ENCODE measurements at regions not wholly inside any gene's neighbourhood (a gene's known extent, or its start where the extent isn't known, plus 50 kb on each side); places are given as distances from the start of the nearest gene placed in this dataset.

DNA sequence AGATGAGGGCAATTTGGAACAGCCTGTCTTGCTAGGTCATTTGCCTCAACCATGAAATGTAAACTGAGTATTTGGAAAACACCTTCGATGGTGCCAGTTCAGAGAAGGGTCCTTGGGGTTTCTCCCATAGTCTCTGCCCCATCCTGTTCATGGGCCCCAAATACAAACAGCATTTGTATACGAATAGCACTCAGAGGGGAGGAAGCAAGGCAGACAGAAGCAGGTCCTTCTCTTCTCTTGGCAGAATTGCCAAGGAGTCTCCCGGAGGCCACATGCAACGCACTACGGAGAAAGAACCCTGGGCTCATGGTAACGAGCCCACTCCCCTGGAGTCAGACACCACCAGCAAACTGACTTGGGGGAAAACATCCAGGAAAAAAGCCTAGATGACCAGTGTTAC, 162.1 kb downstream of the RAB11FIP2 start:
- TF ChIP-seq POLR2A (IDR thresholded peaks at IDR 0.05) (no peak), CTCF (IDR thresholded peaks at IDR 0.05) (no peak)
- no peaks in the 10 kb centered on the region for H3K4me1 ChIP-seq
- no peaks in the 10 kb centered on the region for H3K36me3 ChIP-seq
- H3K4me3 ChIP-seq = no peak overlapping the region
- H3K9me3 ChIP-seq = no peaks in the 10 kb centered on the region
- no peak for DNase-seq
- H3K27ac ChIP-seq = no peak overlapping the region
- 51 to 64% methylated on average over 4 to 6 of the region's 6 CpGs for WGBS, 2 donors
- intact Hi-C loops (cut with DNase I) = no loop called here
- peaks cover 0 to 12% (median 0%) of the 10 kb centered on the region in 4 donors for H3K27me3 ChIP-seq

- TF ChIP-seq CTCF (IDR thresholded peaks at IDR 0.05) = no peak
- no peak for TF ChIP-seq POLR2A (IDR thresholded peaks at IDR 0.05)
- peaks cover 0 to 10% (median 0%) of the 10 kb centered on the region in 4 donors for H3K27me3 ChIP-seq
- H3K9me3 ChIP-seq = no peaks in the 10 kb centered on the region
- DNase-seq = no peak
- no peak overlapping the region for H3K4me3 ChIP-seq
- H3K27ac ChIP-seq = no peak overlapping the region
- no peaks in the 10 kb centered on the region for H3K4me1 ChIP-seq
- no peaks in the 10 kb centered on the region for H3K36me3 ChIP-seq
- 53 to 56% methylated on average over 13 to 14 of the region's 14 CpGs for WGBS, 2 donors
- intact Hi-C loops (cut with DNase I) = no loop called here
These were observed 161.4 kb downstream of the RAB11FIP2 start for GRCh38 chr10:117885206-117885829.

DNA sequence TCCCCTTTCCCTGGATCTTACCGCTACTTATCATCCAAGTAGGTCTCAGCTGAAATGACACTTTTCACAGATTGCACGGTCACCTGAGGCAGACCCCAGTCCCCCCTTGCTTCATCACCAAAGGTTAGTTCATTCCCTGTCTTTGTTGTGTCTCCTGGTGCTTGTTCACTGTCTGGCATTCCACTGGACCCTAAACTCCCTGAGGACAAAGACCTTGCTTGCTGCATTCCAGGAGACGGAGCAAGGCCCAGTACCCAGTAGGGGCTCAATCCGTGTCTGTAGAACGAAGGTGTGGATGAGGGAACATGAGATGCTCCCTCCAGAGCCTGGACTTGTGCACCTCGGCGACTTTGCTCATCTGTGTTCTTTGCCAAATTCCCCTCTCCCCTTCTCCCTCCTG, 160.0 kb downstream of the RAB11FIP2 start:
- intact Hi-C loops (cut with DNase I) = no loop called here
- peaks cover 0 to 3% (median 0%) of the 10 kb centered on the region in 4 donors for H3K27me3 ChIP-seq
- TF ChIP-seq POLR2A (IDR thresholded peaks at IDR 0.05) (no peak), CTCF (IDR thresholded peaks at IDR 0.05) (no peak)

DNA sequence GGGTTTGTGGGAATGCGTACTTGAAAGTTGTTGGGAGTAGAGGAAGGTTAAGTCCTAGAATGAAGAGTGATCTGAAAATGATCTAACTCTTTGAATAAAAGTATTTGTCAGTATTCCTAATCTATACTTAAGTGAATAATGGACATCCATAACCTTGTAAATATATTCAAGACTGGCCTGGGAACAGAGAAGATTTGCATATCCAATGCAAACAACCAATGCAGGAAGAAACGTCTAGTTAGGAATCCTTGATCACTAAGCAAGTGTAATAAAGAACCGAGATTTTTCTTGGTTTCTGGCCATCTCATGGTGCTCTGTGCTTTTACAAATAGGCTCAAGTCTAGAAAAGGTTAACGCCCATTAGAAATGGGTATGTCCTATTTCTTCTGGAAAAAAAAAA, 157.1 kb downstream of the RAB11FIP2 start:
- DNase-seq = no peak
- Histone ChIP-seq H3K4me3 (no peak overlapping the region), H3K36me3 (no peaks in the 10 kb centered on the region), H3K27ac (no peak overlapping the region), H3K4me1 (no peaks in the 10 kb centered on the region), H3K27me3 (peaks cover 0 to 9% (median 0%) of the 10 kb centered on the region in 4 donors), H3K9me3 (no peaks in the 10 kb centered on the region)
- intact Hi-C loops (cut with DNase I) = no loop called here
- TF ChIP-seq CTCF (IDR thresholded peaks at IDR 0.05) = no peak
- TF ChIP-seq POLR2A (IDR thresholded peaks at IDR 0.05) = no peak
- 70 to 77% methylated on average over 4 of the region's 4 CpGs for WGBS, 2 donors

More for the DNA sequence above, 160.0 kb downstream of the RAB11FIP2 start:
- 78 to 86% methylated on average over 5 to 7 of the region's 7 CpGs for WGBS, 2 donors
- no peaks in the 10 kb centered on the region for H3K4me1 ChIP-seq
- no peaks in the 10 kb centered on the region for H3K36me3 ChIP-seq
- DNase-seq = no peak
- H3K4me3 ChIP-seq = no peak overlapping the region
- no peak overlapping the region for H3K27ac ChIP-seq
- H3K9me3 ChIP-seq = no peaks in the 10 kb centered on the region

DNA sequence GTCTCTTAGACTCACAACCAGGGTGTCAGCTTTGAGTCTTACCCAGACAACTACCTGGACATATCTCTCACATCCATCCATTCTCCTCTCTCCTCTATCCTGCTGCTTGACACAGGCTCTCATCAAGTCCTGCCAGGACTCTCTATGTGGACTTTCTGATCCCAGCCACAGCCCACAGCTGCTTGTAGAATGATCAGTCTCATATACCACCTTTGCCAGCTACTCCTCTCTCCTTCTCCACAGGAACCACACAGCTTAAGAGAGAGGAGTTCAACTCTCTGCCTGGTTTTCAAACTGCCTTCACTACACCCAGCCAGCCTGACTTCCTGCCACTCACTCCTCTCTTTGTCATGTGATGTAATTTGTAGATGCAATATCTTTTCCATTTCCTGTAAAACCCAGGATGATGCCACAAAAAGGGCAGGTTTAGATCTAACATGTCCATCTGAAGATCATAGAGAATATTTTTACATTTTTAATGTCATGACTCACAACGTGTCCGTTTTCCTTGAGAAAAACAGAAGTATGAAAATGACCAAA, 154.0 kb downstream of the RAB11FIP2 start:
- TF ChIP-seq POLR2A (IDR thresholded peaks at IDR 0.05) = no peak
- no peak for TF ChIP-seq CTCF (IDR thresholded peaks at IDR 0.05)
- 59 to 72% methylated on average over 2 of the region's 2 CpGs for WGBS, 2 donors
- no peak for DNase-seq
- no peaks in the 10 kb centered on the region for H3K9me3 ChIP-seq
- H3K4me3 ChIP-seq = no peak overlapping the region
- peaks cover 0 to 16% (median 0%) of the 10 kb centered on the region in 4 donors for H3K27me3 ChIP-seq
- H3K27ac ChIP-seq = no peak overlapping the region
- H3K4me1 ChIP-seq = no peaks in the 10 kb centered on the region
- intact Hi-C loops (cut with DNase I) = no loop called here
- H3K36me3 ChIP-seq = no peaks in the 10 kb centered on the region

Measured in esophagus squamous epithelium (tissue), 5 donors.